Heart left ventricle (tissue), 16 donors: ENCODE measurements at regions not wholly inside any gene's neighbourhood (a gene's known extent, or its start where the extent isn't known, plus 50 kb on each side); places are given as distances from the start of the nearest gene placed in this dataset.

Experiments used
- ATAC-seq, 4 donors: fragments of 200-7000 bp; cut with Tn5 transposase; one replicate each; pipeline ENCODE4 v1.9.1; 2020 to 2022; ENCODE audit warnings: moderate library complexity in 4 of 4, mild to moderate bottlenecking in 3 of 4, moderate number of reproducible peaks in 1 of 4
- DNase-seq, 5 donors: peaks; one replicate each; pipeline ENCODE4 v3.0.0-alpha.2; 2020
- H3K27ac ChIP-seq, 12 donors: fragments of 200-600 bp; sonication (generic) in 4 of 12; one replicate each; pipeline versions ENCODE4 v1.5.0 to v1.8.0; 2016 to 2022; ENCODE audit warnings: mild to moderate bottlenecking in 2 of 12
- H3K27me3 ChIP-seq, 9 donors: fragments of 200-600 bp; sonication (generic) in 2 of 9; one replicate each; pipeline versions ENCODE4 v1.5.1 to v1.8.0; 2016 to 2022; ENCODE audit warnings: mild to moderate bottlenecking in 3 of 9
- H3K36me3 ChIP-seq, 9 donors: fragments of 200-600 bp; sonication (generic) in 2 of 9; one replicate each; pipeline versions ENCODE4 v1.5.0 to v1.8.0; 2018 to 2022; ENCODE audit warnings: mild to moderate bottlenecking in 2 of 9
- H3K4me1 ChIP-seq, 12 donors: fragments of 200-600 bp; sonication (generic) in 4 of 12; one replicate each; pipeline versions ENCODE4 v1.5.0 to v1.8.0; 2016 to 2022; ENCODE audit warnings: mild to moderate bottlenecking in 3 of 12
- H3K4me3 ChIP-seq, 12 donors: fragments of 200-600 bp; sonication (generic) in 4 of 12; one replicate each; pipeline versions ENCODE4 v1.5.0 to v1.8.0; 2017 to 2022; ENCODE audit warnings: mild to moderate bottlenecking in 9 of 12, moderate library complexity in 4 of 12
- H3K9me3 ChIP-seq, 12 donors: fragments of 200-600 bp; sonication (generic) in 4 of 12; one replicate each; pipeline versions ENCODE4 v1.5.0 to v1.8.0; 2016 to 2022; ENCODE audit warnings: mild to moderate bottlenecking in 1 of 12
- POLR2A ChIP-seq, 2 donors: fragments of 450-650 bp; IDR thresholded peaks; one replicate each; pipeline ENCODE4 v1.6.1; 2017; ENCODE audit warnings: antibody characterized with exemption in 2 of 2, mild to moderate bottlenecking in 2 of 2, moderate library complexity in 2 of 2
- WGBS, 4 donors: extraction: QIAGEN DNeasy Blood & Tissue Kit in 2 of 4; methylation state at CpG; one replicate each; pipeline versions ENCODE4 v1.1.5 to v1.1.7; 2013 to 2018; 5-methylcytosine and 5-hydroxymethylcytosine counted together
- intact Hi-C, 10 donors: fragments of 100-400 bp; cut with DNase I; formaldehyde crosslinking; loops; one replicate each; pipeline versions ENCODE4 v1.11.1 to v1.14.2; 2022
- TF ChIP-seq, protein P1 (sequence below), 12 donors: fragments of 200-600 bp; sonication (generic) in 4 of 12; IDR thresholded peaks; one replicate each; pipeline versions ENCODE4 v1.5.0 to v1.8.0; 2018 to 2022; ENCODE audit warnings: antibody characterized with exemption in 12 of 12, mild to moderate bottlenecking in 5 of 12
- donor health status: ischemic (EF 13 %, LVEDD 7.1; RV severe dilation, severe dysfunction).
- donor health status: healthy with polysubstance abuse.
- donor health status: DM: no; HTN: yes; CAD: no.
- donor health status: DM: no; HTN: no; CAD: no.
- donor health status: ischemic (EF 25% LVEDD 6.9; RV normal size, moderate dysfunction).
- donor health status: ischemic (EF 25% LVEDD 5.7; RV mildly dilated, moderate dysfunction).
- donor health status: healthy.
- donor health status: DM: yes; HTN: yes; CAD: no.
- donor health status: ischemic (EF 35%, LVEDD 5.7; RV mildly dilated, moderate dysfunction).
- donor health status: nonischemic (EF 11% LVEDD 7.7; RV severe dilation, severe dysfunction).
- donor health status: DM: yes; HTN: yes; CAD: no.
- donor health status: PGD.
- donor health status: ischemic (EF 29% LVEDD 5.4; RV normal size, mild dysfunction).
- donor health status: nonischemic (EF 23%, LVEDD 6.1; RV moderate dilation, normal function).

DNA sequence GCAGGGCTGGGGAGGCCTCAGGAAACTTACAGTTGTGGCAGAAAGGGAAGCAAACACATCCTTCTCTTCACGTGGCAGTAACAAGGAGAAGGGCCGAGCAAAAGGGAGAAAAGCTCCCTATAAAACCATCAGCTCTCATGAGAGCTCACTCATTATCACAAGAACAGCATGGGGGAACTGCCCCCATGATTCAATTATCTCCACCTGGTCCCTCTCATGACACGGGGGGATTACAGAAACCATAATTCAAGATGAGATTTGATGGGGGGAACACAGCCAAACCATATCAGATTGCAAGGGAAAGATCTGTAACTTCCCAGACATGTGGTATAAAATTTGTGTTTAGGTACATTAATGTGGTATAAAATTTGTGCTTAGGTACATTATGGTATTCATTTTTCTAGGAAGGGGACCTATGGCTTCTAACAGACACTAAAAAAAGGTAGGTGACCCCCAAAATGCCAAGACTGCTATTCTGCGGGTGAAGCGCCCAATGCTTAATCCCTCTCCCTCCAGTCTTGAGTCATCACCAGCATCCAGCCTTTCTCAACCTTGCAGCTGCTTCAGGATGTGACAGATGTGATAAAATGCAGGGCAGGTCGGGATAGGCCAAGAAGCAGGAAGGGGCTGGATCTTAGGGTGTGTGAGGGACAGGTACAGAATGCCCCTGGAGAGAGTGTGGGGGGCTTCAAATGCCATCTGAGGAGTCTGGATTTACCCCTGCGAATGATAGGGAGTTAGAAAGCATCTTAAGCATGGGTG is 57.7 kb upstream of the AMPD3 start:
- ATAC-seq = no peak
- WGBS, 4 donors = 73 to 79% (median 77%) methylated on average over 7 of the region's 7 CpGs
- H3K4me3 ChIP-seq = no peak overlapping the region

DNA sequence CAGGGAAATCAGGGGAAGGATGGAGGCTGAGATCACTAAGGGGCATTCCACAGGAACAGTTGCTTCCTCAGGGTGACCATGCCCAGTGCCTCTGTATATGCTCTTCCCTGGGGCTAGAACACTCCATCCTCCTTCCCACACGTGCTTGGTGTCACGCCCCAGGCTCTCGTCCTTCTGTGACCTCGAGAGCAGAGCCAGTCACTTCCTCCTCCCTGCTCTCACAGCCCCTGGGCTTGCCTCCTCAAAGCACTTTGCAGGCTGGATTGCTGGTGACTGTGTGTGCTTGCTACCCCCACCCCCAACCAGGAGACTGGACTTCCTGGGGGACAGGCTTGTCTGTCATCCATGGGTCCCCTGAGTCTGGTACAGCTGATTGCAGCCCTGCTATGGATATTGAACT is 56.5 kb upstream of the AMPD3 start:
- Histone ChIP-seq H3K4me1 (peaks cover 0 to 57% (median 1%) of the 10 kb centered on the region in 12 donors), H3K27ac (no peak overlapping the region), H3K4me3 (no peak overlapping the region), H3K36me3 (no peaks in the 10 kb centered on the region), H3K27me3 (no peaks in the 10 kb centered on the region), H3K9me3 (no peaks in the 10 kb centered on the region)
- DNase-seq (peak in 2 of 5 donors; percentile 35 to 58), ATAC-seq (peak; percentile 58 to 69 (median 63))
- TF ChIP-seq, protein P1, sequence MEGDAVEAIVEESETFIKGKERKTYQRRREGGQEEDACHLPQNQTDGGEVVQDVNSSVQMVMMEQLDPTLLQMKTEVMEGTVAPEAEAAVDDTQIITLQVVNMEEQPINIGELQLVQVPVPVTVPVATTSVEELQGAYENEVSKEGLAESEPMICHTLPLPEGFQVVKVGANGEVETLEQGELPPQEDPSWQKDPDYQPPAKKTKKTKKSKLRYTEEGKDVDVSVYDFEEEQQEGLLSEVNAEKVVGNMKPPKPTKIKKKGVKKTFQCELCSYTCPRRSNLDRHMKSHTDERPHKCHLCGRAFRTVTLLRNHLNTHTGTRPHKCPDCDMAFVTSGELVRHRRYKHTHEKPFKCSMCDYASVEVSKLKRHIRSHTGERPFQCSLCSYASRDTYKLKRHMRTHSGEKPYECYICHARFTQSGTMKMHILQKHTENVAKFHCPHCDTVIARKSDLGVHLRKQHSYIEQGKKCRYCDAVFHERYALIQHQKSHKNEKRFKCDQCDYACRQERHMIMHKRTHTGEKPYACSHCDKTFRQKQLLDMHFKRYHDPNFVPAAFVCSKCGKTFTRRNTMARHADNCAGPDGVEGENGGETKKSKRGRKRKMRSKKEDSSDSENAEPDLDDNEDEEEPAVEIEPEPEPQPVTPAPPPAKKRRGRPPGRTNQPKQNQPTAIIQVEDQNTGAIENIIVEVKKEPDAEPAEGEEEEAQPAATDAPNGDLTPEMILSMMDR (IDR thresholded peaks at IDR 0.05) = no peak
- no peak for TF ChIP-seq POLR2A (IDR thresholded peaks at IDR 0.05)
- WGBS, 4 donors = 18 to 54% (median 31%) methylated on average over 4 of the region's 4 CpGs
- intact Hi-C loops = loop anchor here in 1 of 10 donors (10.0 kb wide), 1 partner anchor 64 kb away; no protein-coding TSS in a partner anchor

More for the DNA sequence above, 57.7 kb upstream of the AMPD3 start:
- Histone ChIP-seq H3K27ac (no peak overlapping the region), H3K27me3 (no peaks in the 10 kb centered on the region), H3K36me3 (no peaks in the 10 kb centered on the region), H3K9me3 (no peaks in the 10 kb centered on the region), H3K4me1 (peaks cover 0 to 59% (median 1%) of the 10 kb centered on the region in 12 donors)
- TF ChIP-seq, protein P1 (IDR thresholded peaks at IDR 0.05) = no peak
- no peak for TF ChIP-seq POLR2A (IDR thresholded peaks at IDR 0.05)
- DNase-seq = no peak
- intact Hi-C loops = loop anchor here in 1 of 10 donors (10.0 kb wide), 1 partner anchor 63 kb away; no protein-coding TSS in a partner anchor

DNA sequence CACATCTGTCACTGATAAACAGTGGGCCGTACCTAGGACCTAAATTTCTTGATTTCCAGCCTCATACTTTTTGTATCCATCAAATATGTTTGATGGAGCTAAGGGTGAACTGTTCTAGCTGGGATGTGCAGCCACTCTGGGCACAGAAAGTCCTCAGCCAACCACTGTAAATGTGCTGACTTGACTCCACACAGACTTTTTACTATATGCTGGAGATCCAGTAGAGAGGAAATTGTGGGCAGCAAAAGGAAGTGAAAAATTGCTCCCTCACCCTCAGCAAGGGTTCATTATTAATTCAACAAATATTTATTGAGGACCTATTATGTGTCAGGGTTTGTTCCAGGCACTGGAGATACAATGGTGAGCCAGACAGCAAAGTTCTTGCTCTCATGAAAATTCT is 54.2 kb upstream of the AMPD3 start:
- no peak for DNase-seq
- Histone ChIP-seq H3K9me3 (no peaks in the 10 kb centered on the region), H3K27ac (peak overlapping the region in 1 of 12 donors; percentile 74), H3K4me1 (peaks cover 0 to 42% (median under 1%) of the 10 kb centered on the region in 12 donors), H3K4me3 (no peak overlapping the region), H3K36me3 (no peaks in the 10 kb centered on the region), H3K27me3 (no peaks in the 10 kb centered on the region)
- intact Hi-C loops = loop anchor here in 7 of 10 donors (10.0 kb wide), 5 partner anchors 94 to 254 kb away; partner anchors contain the start of gene RNF141 (in 1 of the 7)
- 91 to 95% (median 93%) methylated on average over 1 of the region's 1 CpG for WGBS, 4 donors
- TF ChIP-seq, protein P1 (IDR thresholded peaks at IDR 0.05) = no peak
- no peak for TF ChIP-seq POLR2A (IDR thresholded peaks at IDR 0.05)
- peak in 3 of 4 donors; percentile 37 to 52 (median 50) for ATAC-seq

DNA sequence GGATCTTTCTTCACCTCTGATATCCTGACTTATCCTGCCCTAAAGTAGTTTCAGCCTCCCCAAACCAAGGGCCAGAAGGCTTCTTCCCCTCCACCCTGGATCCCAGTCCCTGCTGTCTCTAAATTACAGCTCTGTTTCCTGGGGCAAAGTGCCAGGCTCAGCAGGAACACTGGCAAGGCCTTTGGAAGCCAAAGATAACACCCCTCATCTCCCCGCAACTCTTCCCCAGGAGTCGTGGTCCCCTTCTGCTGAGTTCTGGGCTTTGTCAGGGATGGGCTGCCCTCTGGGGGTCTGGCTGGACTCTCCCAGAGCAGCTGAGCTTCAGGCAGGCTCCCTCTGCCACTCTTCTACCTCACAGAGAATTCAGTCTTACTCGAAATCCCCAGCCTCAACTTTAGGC is 53.8 kb upstream of the AMPD3 start:
- H3K4me1 ChIP-seq = peaks cover 0 to 46% (median under 1%) of the 10 kb centered on the region in 12 donors
- TF ChIP-seq POLR2A (IDR thresholded peaks at IDR 0.05) = no peak
- TF ChIP-seq, protein P1 (IDR thresholded peaks at IDR 0.05) = no peak

More for the DNA sequence above, 53.8 kb upstream of the AMPD3 start:
- no peaks in the 10 kb centered on the region for H3K36me3 ChIP-seq
- WGBS, 4 donors = 50 to 60% (median 56%) methylated on average over 3 of the region's 3 CpGs
- H3K27ac ChIP-seq = peak overlapping the region in 1 of 12 donors; percentile 74
- peak in 2 of 5 donors; percentile 44 to 62 for DNase-seq
- no peak overlapping the region for H3K4me3 ChIP-seq
- no peaks in the 10 kb centered on the region for H3K9me3 ChIP-seq
- intact Hi-C loops = loop anchor here in 7 of 10 donors (10.0 kb wide), 5 partner anchors 94 to 254 kb away; partner anchors contain the start of gene RNF141 (in 1 of the 7)
- peak in 2 of 4 donors; percentile 21 to 35 for ATAC-seq
- H3K27me3 ChIP-seq = no peaks in the 10 kb centered on the region
